ENCODE measurements at regions not wholly inside any gene's neighbourhood (a gene's known extent, or its start where the extent isn't known, plus 50 kb on each side); places are given as distances from the start of the nearest gene placed in this dataset.

GRCh38 chr11:104465321-104465720, 301.4 kb upstream of the PDGFD start:
- H3K36me3 ChIP-seq: no peaks in the 10 kb centered on the region
- DNase-seq (ENCODE audit: extremely low spot score in 2 of 2): no peak
- no peak overlapping the region for H3K27ac ChIP-seq
- H3K27me3 ChIP-seq: no peaks in the 10 kb centered on the region
- H3K4me3 ChIP-seq: no peak overlapping the region
- no peaks in the 10 kb centered on the region for H3K9me3 ChIP-seq
- intact Hi-C loops (cut with DNase I): no loop called here
- TF ChIP-seq POLR2AphosphoS5 (IDR thresholded peaks at IDR 0.05; ENCODE audit: insufficient read depth in 1 of 2, low read depth in 1 of 2) (no peak), POLR2A (IDR thresholded peaks at IDR 0.05) (no peak)
- TF ChIP-seq, protein P1, sequence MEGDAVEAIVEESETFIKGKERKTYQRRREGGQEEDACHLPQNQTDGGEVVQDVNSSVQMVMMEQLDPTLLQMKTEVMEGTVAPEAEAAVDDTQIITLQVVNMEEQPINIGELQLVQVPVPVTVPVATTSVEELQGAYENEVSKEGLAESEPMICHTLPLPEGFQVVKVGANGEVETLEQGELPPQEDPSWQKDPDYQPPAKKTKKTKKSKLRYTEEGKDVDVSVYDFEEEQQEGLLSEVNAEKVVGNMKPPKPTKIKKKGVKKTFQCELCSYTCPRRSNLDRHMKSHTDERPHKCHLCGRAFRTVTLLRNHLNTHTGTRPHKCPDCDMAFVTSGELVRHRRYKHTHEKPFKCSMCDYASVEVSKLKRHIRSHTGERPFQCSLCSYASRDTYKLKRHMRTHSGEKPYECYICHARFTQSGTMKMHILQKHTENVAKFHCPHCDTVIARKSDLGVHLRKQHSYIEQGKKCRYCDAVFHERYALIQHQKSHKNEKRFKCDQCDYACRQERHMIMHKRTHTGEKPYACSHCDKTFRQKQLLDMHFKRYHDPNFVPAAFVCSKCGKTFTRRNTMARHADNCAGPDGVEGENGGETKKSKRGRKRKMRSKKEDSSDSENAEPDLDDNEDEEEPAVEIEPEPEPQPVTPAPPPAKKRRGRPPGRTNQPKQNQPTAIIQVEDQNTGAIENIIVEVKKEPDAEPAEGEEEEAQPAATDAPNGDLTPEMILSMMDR (IDR thresholded peaks at IDR 0.05): no peak
- H3K4me1 ChIP-seq: no peaks in the 10 kb centered on the region

DNA sequence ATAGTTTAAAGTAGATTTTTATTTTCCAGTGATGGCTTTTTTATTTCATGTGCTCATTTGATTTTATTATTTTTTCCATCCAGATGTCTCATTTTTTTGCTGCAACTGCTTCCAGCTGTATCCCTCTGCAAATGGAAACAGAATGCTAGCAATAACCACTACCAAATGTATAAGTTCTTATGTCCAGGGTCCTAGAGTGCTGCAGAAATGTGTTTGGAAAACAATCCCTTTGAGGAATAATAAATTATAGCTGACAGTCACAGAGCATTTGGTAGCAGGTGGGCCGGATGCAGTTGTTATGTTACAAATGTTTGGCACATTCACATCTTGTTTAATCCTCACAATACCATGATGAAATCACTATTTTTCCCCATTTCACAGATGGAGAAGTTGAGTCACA, 300.7 kb upstream of the PDGFD start:
- H3K9me3 ChIP-seq: no peaks in the 10 kb centered on the region
- intact Hi-C loops (cut with DNase I): no loop called here
- no peaks in the 10 kb centered on the region for H3K27me3 ChIP-seq
- no peak overlapping the region for H3K27ac ChIP-seq
- TF ChIP-seq POLR2AphosphoS5 (IDR thresholded peaks at IDR 0.05; ENCODE audit: insufficient read depth in 1 of 2, low read depth in 1 of 2) (no peak), POLR2A (IDR thresholded peaks at IDR 0.05) (no peak)
- TF ChIP-seq, protein P1 (IDR thresholded peaks at IDR 0.05): no peak
- no peak overlapping the region for H3K4me3 ChIP-seq
- H3K4me1 ChIP-seq: no peaks in the 10 kb centered on the region
- no peaks in the 10 kb centered on the region for H3K36me3 ChIP-seq
- DNase-seq (ENCODE audit: extremely low spot score in 2 of 2): no peak

GRCh38 chr11:104462341-104462740, 298.4 kb upstream of the PDGFD start:
- Histone ChIP-seq H3K27ac (no peak overlapping the region), H3K9me3 (no peaks in the 10 kb centered on the region), H3K4me1 (no peaks in the 10 kb centered on the region), H3K36me3 (no peaks in the 10 kb centered on the region), H3K4me3 (no peak overlapping the region), H3K27me3 (no peaks in the 10 kb centered on the region)
- intact Hi-C loops (cut with DNase I): no loop called here
- TF ChIP-seq POLR2A (IDR thresholded peaks at IDR 0.05) (no peak), POLR2AphosphoS5 (IDR thresholded peaks at IDR 0.05; ENCODE audit: insufficient read depth in 1 of 2, low read depth in 1 of 2) (no peak)
- TF ChIP-seq, protein P1 (IDR thresholded peaks at IDR 0.05): no peak
- DNase-seq (ENCODE audit: extremely low spot score in 2 of 2): no peak

- Histone ChIP-seq H3K36me3 (no peaks in the 10 kb centered on the region), H3K4me1 (no peaks in the 10 kb centered on the region), H3K4me3 (no peak overlapping the region), H3K27me3 (no peaks in the 10 kb centered on the region), H3K9me3 (no peaks in the 10 kb centered on the region), H3K27ac (no peak overlapping the region)
- intact Hi-C loops (cut with DNase I): no loop called here
- TF ChIP-seq POLR2A (IDR thresholded peaks at IDR 0.05): no peak
- TF ChIP-seq, protein P1 (IDR thresholded peaks at IDR 0.05): no peak
- no peak for DNase-seq (ENCODE audit: extremely low spot score in 2 of 2)
These were observed 287.4 kb upstream of the PDGFD start for GRCh38 chr11:104451197-104451893.

GRCh38 chr11:104443387-104443786, 279.4 kb upstream of the PDGFD start:
- H3K27ac ChIP-seq: no peak overlapping the region
- TF ChIP-seq, protein P1 (IDR thresholded peaks at IDR 0.05): no peak
- TF ChIP-seq POLR2AphosphoS5 (IDR thresholded peaks at IDR 0.05; ENCODE audit: insufficient read depth in 1 of 2, low read depth in 1 of 2): peak in 1 of 2 donors; percentile 43
- peaks cover 9% of the 10 kb centered on the region for H3K4me1 ChIP-seq
- no peak overlapping the region for H3K4me3 ChIP-seq
- H3K9me3 ChIP-seq: no peaks in the 10 kb centered on the region
- no peak for DNase-seq (ENCODE audit: extremely low spot score in 2 of 2)
- intact Hi-C loops (cut with DNase I): no loop called here
- no peaks in the 10 kb centered on the region for H3K36me3 ChIP-seq
- H3K27me3 ChIP-seq: no peaks in the 10 kb centered on the region
